ENCODE measurements at regions not wholly inside any gene's neighbourhood (a gene's known extent, or its start where the extent isn't known, plus 50 kb on each side); places are given as distances from the start of the nearest gene placed in this dataset.

DNA sequence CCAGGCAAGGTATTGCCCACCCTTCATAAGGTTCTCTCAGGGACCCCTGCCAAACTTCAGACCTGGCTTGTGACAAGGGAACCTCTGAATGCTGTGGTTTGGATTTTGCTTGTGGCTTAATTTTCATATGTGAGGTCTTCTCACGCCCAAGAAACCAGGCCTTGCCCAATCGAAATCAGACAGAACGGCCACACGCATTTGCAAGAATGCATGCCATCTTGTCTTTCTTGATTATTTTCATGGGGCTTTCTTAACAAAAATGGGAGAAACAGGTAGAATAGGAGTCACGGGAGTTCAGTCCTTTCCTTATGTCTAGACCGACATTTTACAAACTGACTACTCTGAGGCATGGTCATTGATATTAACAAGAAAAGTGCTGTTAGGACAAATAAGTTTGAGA, 170.2 kb upstream of the PAPPA start:
- TF ChIP-seq, protein P1, sequence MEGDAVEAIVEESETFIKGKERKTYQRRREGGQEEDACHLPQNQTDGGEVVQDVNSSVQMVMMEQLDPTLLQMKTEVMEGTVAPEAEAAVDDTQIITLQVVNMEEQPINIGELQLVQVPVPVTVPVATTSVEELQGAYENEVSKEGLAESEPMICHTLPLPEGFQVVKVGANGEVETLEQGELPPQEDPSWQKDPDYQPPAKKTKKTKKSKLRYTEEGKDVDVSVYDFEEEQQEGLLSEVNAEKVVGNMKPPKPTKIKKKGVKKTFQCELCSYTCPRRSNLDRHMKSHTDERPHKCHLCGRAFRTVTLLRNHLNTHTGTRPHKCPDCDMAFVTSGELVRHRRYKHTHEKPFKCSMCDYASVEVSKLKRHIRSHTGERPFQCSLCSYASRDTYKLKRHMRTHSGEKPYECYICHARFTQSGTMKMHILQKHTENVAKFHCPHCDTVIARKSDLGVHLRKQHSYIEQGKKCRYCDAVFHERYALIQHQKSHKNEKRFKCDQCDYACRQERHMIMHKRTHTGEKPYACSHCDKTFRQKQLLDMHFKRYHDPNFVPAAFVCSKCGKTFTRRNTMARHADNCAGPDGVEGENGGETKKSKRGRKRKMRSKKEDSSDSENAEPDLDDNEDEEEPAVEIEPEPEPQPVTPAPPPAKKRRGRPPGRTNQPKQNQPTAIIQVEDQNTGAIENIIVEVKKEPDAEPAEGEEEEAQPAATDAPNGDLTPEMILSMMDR (IDR thresholded peaks at IDR 0.05; ENCODE audit: insufficient read depth, low read length, poor library complexity, severe bottlenecking) = no peak
- TF ChIP-seq EZH2phosphoT487 (conservative IDR thresholded peaks at IDR 0.05; ENCODE audit: low read length) = no peak
